Mammary epithelial cell (primary cell): ENCODE measurements at regions not wholly inside any gene's neighbourhood (a gene's known extent, or its start where the extent isn't known, plus 50 kb on each side); places are given as distances from the start of the nearest gene placed in this dataset.
"Not testable (repeated sequence)": the region's sequence is repeated elsewhere in the genome, so short reads cannot be mapped to it uniquely, and the experiment has no call there.

ENCODE experiments used
- EZH2 ChIP-seq: IDR thresholded peaks from 2 replicates; pipeline ENCODE4 v1.6.1; 2012; ENCODE audit warnings: low read length, inconsistent platforms, borderline replicate concordance
- TF ChIP-seq, protein P1 (sequence below), 2 donors: IDR thresholded peaks in 1 of 2; conservative IDR thresholded peaks in 1 of 2; 2 replicates each; pipeline ENCODE4 v1.5.1; 2011 to 2012; ENCODE audit warnings: inconsistent platforms in 2 of 2, low read length in 2 of 2, mild to moderate bottlenecking in 2 of 2, control low read depth in 1 of 2, low read depth in 1 of 2; ENCODE audit not compliant: insufficient read depth in 1 of 2; ENCODE audit errors: extremely low read depth in 1 of 2

DNA sequence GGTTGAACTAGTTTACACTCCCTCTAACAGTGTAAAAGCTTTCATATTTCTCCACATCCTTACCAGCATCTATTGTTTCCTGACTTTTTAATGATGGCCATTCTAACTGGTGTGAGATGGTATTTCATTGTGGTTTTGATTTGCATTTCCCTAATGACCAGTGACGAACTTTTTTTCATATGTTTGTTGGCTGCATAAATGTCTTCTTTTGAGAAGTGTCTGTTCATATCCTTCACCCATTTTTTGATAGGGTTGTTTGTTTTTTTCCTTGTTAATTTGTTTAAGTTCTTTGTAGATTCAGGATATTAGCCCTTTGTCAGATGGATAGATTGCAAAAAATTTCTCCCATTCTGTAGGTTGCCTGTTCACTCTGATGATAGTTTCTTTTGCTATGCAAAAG lies 578.5 kb upstream of the ADGRB3 start:
- TF ChIP-seq, protein P1, sequence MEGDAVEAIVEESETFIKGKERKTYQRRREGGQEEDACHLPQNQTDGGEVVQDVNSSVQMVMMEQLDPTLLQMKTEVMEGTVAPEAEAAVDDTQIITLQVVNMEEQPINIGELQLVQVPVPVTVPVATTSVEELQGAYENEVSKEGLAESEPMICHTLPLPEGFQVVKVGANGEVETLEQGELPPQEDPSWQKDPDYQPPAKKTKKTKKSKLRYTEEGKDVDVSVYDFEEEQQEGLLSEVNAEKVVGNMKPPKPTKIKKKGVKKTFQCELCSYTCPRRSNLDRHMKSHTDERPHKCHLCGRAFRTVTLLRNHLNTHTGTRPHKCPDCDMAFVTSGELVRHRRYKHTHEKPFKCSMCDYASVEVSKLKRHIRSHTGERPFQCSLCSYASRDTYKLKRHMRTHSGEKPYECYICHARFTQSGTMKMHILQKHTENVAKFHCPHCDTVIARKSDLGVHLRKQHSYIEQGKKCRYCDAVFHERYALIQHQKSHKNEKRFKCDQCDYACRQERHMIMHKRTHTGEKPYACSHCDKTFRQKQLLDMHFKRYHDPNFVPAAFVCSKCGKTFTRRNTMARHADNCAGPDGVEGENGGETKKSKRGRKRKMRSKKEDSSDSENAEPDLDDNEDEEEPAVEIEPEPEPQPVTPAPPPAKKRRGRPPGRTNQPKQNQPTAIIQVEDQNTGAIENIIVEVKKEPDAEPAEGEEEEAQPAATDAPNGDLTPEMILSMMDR (conservative IDR thresholded peaks at IDR 0.05 in 1 of 2, IDR thresholded peaks at IDR 0.05 in 1 of 2; ENCODE audit: extremely low read depth in 1 of 2, insufficient read depth in 1 of 2, low read depth in 1 of 2, low read length in 2 of 2) = not testable (repeated sequence)
- not testable (repeated sequence) for TF ChIP-seq EZH2
